Urinary bladder (tissue), 3 donors: ENCODE measurements at regions not wholly inside any gene's neighbourhood (a gene's known extent, or its start where the extent isn't known, plus 50 kb on each side); places are given as distances from the start of the nearest gene placed in this dataset.
"Not testable (repeated sequence)": the region's sequence is repeated elsewhere in the genome, so short reads cannot be mapped to it uniquely, and the experiment has no call there.

Experiments
- DNase-seq: peaks from one replicate; pipeline ENCODE4 v3.0.0-alpha.2; 2015; ENCODE audit errors: extremely low spot score
- H3K27ac ChIP-seq: one replicate; pipeline ENCODE4 v1.5.1; 2013; ENCODE audit warnings: low read depth, mild to moderate bottlenecking, moderate library complexity
- H3K36me3 ChIP-seq: one replicate; pipeline ENCODE4 v1.6.1; 2013; ENCODE audit warnings: mild to moderate bottlenecking, moderate library complexity; ENCODE audit not compliant: insufficient read depth
- H3K4me1 ChIP-seq: one replicate; pipeline ENCODE4 v1.6.1; 2013; ENCODE audit warnings: mild to moderate bottlenecking, moderate library complexity; ENCODE audit not compliant: insufficient read depth
- H3K4me3 ChIP-seq: one replicate; pipeline ENCODE4 v1.5.1; 2013; ENCODE audit warnings: low read depth, low read length
- WGBS: extraction: QIAGEN DNeasy Blood & Tissue Kit; methylation state at CpG from one replicate; pipeline ENCODE4 v1.1.7; 2013; 5-methylcytosine and 5-hydroxymethylcytosine counted together
- donor health status: healthy with polysubstance abuse.
- donor health status: healthy.

- WGBS = 58% methylated on average over 5 of the region's 5 CpGs
- Histone ChIP-seq H3K4me3 (no peak overlapping the region), H3K36me3 (no peaks in the 10 kb centered on the region), H3K27ac (no peak overlapping the region), H3K4me1 (peaks cover 1% of the 10 kb centered on the region)
- no peak for DNase-seq
Measured at GRCh38 chr17:72452286-72453173, 331.7 kb downstream of the SOX9 start.

- peaks cover 1% of the 10 kb centered on the region for H3K4me1 ChIP-seq
- no peak for DNase-seq
- no peak overlapping the region for H3K4me3 ChIP-seq
- H3K27ac ChIP-seq = no peak overlapping the region
- 93% methylated on average over 4 of the region's 4 CpGs for WGBS
- H3K36me3 ChIP-seq = no peaks in the 10 kb centered on the region
Measured at GRCh38 chr17:72454342-72454741, 333.5 kb downstream of the SOX9 start.

GRCh38 chr17:72455562-72455961 lies 334.7 kb downstream of the SOX9 start:
- no peak for DNase-seq
- H3K4me3 ChIP-seq = no peak overlapping the region
- H3K36me3 ChIP-seq = no peaks in the 10 kb centered on the region
- 83% methylated on average over 8 of the region's 8 CpGs for WGBS
- peaks cover 1% of the 10 kb centered on the region for H3K4me1 ChIP-seq
- H3K27ac ChIP-seq = no peak overlapping the region

GRCh38 chr17:72456075-72456474 lies 335.3 kb downstream of the SOX9 start:
- WGBS = 58% methylated on average over 4 of the region's 4 CpGs
- Histone ChIP-seq H3K36me3 (no peaks in the 10 kb centered on the region), H3K4me3 (no peak overlapping the region), H3K27ac (no peak overlapping the region), H3K4me1 (peaks cover 1% of the 10 kb centered on the region)
- DNase-seq = no peak

- no peak for DNase-seq
Measured at GRCh38 chr17:72457712-72458111, 336.9 kb downstream of the SOX9 start.

GRCh38 chr17:72458301-72458700 lies 337.5 kb downstream of the SOX9 start:
- no peaks in the 10 kb centered on the region for H3K4me1 ChIP-seq
- H3K4me3 ChIP-seq = no peak overlapping the region
- 88% methylated on average over 9 of the region's 9 CpGs for WGBS
- no peak overlapping the region for H3K27ac ChIP-seq
- no peaks in the 10 kb centered on the region for H3K36me3 ChIP-seq
- no peak for DNase-seq

More at GRCh38 chr17:72457712-72458111, 336.9 kb downstream of the SOX9 start:
- WGBS = 80% methylated on average over 5 of the region's 5 CpGs
- H3K4me3 ChIP-seq = no peak overlapping the region
- H3K4me1 ChIP-seq = no peaks in the 10 kb centered on the region
- H3K27ac ChIP-seq = no peak overlapping the region
- no peaks in the 10 kb centered on the region for H3K36me3 ChIP-seq

- Histone ChIP-seq H3K36me3 (no peaks in the 10 kb centered on the region), H3K27ac (no peak overlapping the region), H3K4me3 (no peak overlapping the region), H3K4me1 (no peaks in the 10 kb centered on the region)
- no peak for DNase-seq
Measured at GRCh38 chr17:72460711-72461110, 339.9 kb downstream of the SOX9 start.

- Histone ChIP-seq H3K4me1 (no peaks in the 10 kb centered on the region), H3K4me3 (no peak overlapping the region), H3K27ac (no peak overlapping the region), H3K36me3 (no peaks in the 10 kb centered on the region)
- 85% methylated on average over 5 of the region's 5 CpGs for WGBS
- DNase-seq = no peak
Measured at GRCh38 chr17:72461757-72462156, 340.9 kb downstream of the SOX9 start.

- Histone ChIP-seq H3K4me3 (no peak overlapping the region), H3K36me3 (no peaks in the 10 kb centered on the region), H3K4me1 (no peaks in the 10 kb centered on the region), H3K27ac (no peak overlapping the region)
- 56% methylated on average over 1 of the region's 1 CpG for WGBS
- no peak for DNase-seq
Measured at GRCh38 chr17:72462407-72462806, 341.6 kb downstream of the SOX9 start.

- DNase-seq = no peak
- H3K4me1 ChIP-seq = no peaks in the 10 kb centered on the region
- 86% methylated on average over 4 of the region's 4 CpGs for WGBS
- H3K27ac ChIP-seq = no peak overlapping the region
- H3K36me3 ChIP-seq = no peaks in the 10 kb centered on the region
- H3K4me3 ChIP-seq = no peak overlapping the region
Measured at GRCh38 chr17:72462814-72463213, 342.0 kb downstream of the SOX9 start.

- DNase-seq = no peak
- no peaks in the 10 kb centered on the region for H3K36me3 ChIP-seq
- H3K4me1 ChIP-seq = no peaks in the 10 kb centered on the region
- no peak overlapping the region for H3K27ac ChIP-seq
- H3K4me3 ChIP-seq = no peak overlapping the region
- WGBS = 88% methylated on average over 10 of the region's 10 CpGs
Measured at GRCh38 chr17:72463287-72464102, 342.7 kb downstream of the SOX9 start.

- not testable (repeated sequence) for H3K4me1 ChIP-seq, H3K27ac ChIP-seq, H3K4me3 ChIP-seq, DNase-seq, H3K36me3 ChIP-seq
- over 99% methylated on average over 5 of the region's 5 CpGs for WGBS
Measured at GRCh38 chr17:72464221-72464620, 343.4 kb downstream of the SOX9 start.

- Histone ChIP-seq H3K4me3 (no peak overlapping the region), H3K4me1 (no peaks in the 10 kb centered on the region), H3K27ac (no peak overlapping the region), H3K36me3 (no peaks in the 10 kb centered on the region)
- WGBS = 70% methylated on average over 18 of the region's 18 CpGs
- no peak for DNase-seq
Measured at GRCh38 chr17:72465191-72466024, 344.6 kb downstream of the SOX9 start.
